Stimulated activated CD4-positive, alpha-beta T cell treated with anti-CD3 and anti-CD28 coated beads, TNF-alpha, amount 100 ng/mL, for 4 hours (primary cell): ENCODE measurements at regions not wholly inside any gene's neighbourhood (a gene's known extent, or its start where the extent isn't known, plus 50 kb on each side); places are given as distances from the start of the nearest gene placed in this dataset.
A peak's percentile ranks its signal among the peaks of the same experiment; 100 is the strongest.
"Not testable (repeated sequence)": the region's sequence is repeated elsewhere in the genome, so short reads cannot be mapped to it uniquely, and the experiment has no call there.

Experiments
- DNase-seq, 3 experiments: peaks; one replicate each; pipeline ENCODE4 v3.0.0-alpha.2; 2020; ENCODE audit warnings: low read depth in 3 of 3

GRCh38 chr20:41719151-41719550, 101.0 kb upstream of the CHD6 start:
- DNase-seq, result no peak

GRCh38 chr20:41717483-41717882, 99.3 kb upstream of the CHD6 start:
- DNase-seq, result no peak

DNA sequence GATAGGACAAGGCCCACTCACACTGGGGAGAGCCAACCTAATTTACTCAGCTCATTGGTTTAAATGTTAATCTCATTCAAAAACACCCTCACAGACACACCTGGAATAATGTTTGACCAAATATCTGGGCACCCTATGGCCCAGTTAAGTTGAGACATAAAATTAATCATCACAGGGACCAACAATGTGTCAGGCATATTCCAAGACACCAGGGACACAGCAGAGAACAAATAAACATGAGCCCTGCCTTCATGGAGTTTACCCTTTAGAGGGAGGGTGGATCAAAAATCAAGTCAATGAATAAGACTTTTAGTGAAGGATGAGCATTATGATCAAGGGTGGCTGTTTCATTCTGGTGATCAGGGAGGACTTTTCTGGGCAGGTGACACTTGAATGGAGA, 98.7 kb upstream of the CHD6 start:
- DNase-seq, result no peak

GRCh38 chr20:41716436-41716835, 98.3 kb upstream of the CHD6 start:
- no peak for DNase-seq

GRCh38 chr20:41715526-41715925, 97.3 kb upstream of the CHD6 start:
- DNase-seq, result no peak

DNA sequence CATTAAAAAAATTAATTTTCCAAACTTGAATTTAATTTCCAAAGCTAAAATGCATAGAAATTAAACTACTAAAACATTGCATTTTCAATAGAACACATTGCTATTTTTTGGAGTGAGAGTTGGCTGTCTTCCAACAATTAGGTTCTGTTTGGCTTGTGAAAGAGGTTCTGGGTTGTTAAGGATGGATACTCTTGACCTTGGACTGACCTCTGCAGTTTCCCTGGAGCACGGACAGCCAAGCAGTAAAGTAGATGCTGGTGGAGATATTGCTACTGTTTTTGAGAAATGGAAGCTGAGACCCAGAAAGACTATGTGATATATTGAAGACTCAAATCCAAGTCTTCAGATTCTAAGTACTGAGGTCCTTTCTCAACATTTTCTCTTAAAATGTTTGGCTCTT, 95.9 kb upstream of the CHD6 start:
- DNase-seq, result no peak

GRCh38 chr20:41704896-41705295, 86.7 kb upstream of the CHD6 start:
- no peak for DNase-seq

GRCh38 chr20:41702647-41703046, 84.5 kb upstream of the CHD6 start:
- DNase-seq, result no peak

DNA sequence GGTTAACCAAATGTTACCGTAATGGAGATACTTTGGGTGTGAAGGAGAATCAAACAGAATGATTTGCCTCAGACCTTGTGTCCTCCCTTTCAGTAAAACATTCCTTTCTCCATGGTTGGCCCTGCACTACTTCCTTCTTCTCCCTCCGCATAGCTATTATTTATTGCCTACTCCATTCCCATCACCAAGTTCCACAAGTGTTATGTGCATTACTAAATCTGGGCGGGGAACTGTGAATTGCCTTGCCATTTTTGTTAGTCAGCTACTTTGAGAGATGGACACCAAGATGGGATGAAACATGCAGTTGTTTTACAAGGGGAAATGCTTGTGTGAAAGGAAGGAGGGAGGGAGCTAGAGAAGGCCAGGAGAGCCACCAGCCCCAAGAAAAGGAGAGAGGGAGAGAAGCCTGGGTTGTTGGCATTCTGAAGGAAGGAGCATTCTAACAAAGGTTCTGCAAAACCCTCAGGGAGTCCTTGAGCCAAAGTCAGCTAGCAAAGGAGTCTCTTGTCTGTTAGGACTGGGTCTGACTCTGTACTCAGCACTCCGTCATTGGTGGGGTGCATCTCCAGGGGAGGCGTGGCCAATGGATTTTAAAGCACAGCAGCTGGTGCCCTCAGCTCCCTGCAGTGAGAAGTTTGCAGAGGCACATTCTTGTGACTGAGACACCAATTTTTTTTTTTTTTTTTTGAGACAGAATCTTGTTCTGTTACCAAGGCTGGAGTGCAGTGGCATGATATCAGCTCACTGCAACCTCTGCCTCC, 83.6 kb upstream of the CHD6 start:
- no peak for DNase-seq

- not testable (repeated sequence) for DNase-seq
These were observed 81.5 kb upstream of the CHD6 start for GRCh38 chr20:41699673-41700072.

- no peak for DNase-seq
These were observed 79.8 kb upstream of the CHD6 start for GRCh38 chr20:41697861-41698559.

GRCh38 chr20:41696428-41696827, 78.3 kb upstream of the CHD6 start:
- no peak for DNase-seq

DNA sequence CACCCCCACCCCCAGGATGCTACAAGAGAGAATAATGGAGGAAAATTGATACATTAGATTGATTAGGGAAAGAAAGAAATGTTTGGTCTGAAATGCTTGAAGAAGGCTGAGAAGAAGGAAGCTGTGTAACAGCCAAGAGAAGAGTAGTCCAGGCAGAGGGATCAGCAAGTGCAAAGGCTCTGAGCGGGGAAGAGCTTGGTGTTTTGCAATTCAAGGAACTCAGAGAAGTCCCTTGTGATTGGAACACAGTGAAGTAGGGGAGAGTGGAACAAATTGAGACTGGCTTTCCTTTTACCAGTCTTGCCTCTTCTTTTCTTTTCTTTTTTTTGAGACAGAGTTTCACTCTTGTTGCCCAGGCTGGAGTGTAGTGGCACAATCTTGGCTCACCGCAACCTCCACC, 76.6 kb upstream of the CHD6 start:
- DNase-seq, result no peak

DNA sequence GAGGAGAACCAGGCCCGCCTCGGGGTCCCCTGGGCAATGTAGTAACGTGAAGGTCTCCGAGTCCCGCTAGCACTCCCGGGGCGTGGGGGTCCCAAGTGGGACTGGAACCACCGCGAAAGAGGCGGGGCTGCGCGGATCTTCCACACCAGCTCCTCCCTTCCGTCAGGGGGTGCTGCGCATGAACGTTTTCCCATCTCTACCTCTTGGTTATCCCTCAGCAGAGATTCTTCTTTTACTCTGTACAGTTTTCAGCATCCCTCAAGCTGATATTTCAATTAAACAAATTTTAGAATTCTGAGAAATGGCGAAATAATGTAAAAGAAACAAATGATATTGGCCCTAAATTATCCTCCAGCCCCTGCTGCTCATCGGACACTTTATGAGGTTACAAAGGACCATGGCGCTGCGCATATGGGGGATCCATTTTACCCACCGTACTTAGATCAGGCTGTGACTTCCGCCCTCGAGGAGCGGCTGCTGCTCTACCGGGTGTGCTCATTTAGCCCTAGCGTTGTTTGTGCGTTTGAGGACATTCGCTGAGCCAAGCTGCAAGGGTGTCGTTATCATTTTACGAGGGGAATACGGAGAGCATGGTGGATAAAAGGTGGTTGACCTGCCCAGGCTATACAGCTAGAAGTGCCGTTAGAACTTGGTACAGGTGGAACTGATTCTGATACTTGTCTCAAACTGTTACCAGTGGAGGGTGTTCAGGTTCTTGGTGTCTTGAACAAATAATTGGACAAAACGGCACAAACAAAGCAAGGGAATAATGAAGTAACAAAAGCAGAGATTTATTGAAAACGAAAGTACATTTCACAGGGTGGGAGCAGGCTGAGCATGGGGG, 75.2 kb upstream of the CHD6 start:
- DNase-seq, result peak; percentile 53 to 61 (median 56)

- DNase-seq, result peak; percentile 48 to 57 (median 48)
These were observed 74.4 kb upstream of the CHD6 start for GRCh38 chr20:41692479-41693135.

- DNase-seq, result no peak
These were observed 73.3 kb upstream of the CHD6 start for GRCh38 chr20:41691443-41691842.

DNA sequence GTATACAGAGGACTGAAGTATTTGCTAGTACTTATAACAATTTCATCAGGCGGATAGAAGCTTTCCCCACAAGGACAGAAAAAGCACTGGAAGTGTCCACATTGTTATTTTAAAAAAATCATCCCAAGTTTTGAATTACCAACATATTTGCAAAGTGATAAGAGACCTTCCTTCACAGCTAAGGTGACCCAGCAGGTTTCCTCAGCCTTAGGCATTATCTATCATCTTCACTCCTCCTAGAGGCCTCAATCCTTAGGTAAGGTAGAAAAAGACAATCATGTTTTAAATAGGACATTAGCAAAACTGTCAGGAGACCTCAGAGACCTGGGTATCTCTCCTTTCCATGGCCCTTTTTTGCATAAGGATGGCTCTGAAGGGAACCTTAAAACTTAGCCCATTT, 72.5 kb upstream of the CHD6 start:
- no peak for DNase-seq

GRCh38 chr20:41686961-41687360, 68.8 kb upstream of the CHD6 start:
- no peak for DNase-seq

GRCh38 chr20:41685145-41685544, 67.0 kb upstream of the CHD6 start:
- DNase-seq, result not testable (repeated sequence)

DNA sequence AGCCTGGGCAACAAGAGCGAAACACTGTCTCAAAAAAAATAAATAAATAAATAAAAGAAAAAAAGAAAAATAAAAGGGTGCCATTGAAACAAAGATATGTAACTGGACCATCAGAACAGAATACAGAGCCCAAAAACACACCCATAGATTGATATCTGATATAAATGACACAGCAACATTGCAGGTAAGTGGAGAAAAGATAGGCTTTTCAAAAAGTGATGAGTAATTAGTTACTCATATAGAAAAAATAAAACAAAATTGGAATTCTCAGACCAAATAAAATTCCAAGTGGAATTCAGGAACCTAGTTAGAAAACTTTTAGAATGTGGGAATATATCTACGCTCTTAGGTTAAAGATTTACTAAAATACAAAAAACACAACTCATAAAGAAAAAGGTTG, 60.6 kb upstream of the CHD6 start:
- no peak for DNase-seq

DNA sequence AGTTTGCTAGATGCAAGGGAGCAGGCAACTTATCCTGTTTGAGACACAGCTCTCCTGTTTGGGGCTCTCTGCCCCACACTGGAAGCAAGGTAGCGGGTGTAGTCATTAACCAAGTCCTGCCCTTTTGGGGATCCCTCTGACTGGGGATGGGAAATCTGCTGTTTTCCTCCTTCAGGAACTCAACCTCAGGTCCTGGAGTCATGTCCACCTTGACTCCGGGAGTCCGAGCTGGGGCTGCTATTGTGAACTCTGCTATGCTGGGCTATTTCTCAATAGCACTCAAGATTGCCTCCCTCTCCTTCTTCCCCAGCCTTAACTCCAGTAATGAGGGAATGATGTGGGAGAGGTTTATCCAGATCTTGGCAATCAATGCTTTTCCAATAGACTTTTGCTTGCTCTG, 54.1 kb upstream of the CHD6 start:
- no peak for DNase-seq

- DNase-seq, result no peak
These were observed 53.0 kb upstream of the CHD6 start for GRCh38 chr20:41671143-41671542.
